H1 (cell line): ENCODE measurements at regions not wholly inside any gene's neighbourhood (a gene's known extent, or its start where the extent isn't known, plus 50 kb on each side); places are given as distances from the start of the nearest gene placed in this dataset.
"Not testable (repeated sequence)": the region's sequence is repeated elsewhere in the genome, so short reads cannot be mapped to it uniquely, and the experiment has no call there.

Experiments used
- CTCF ChIA-PET: fragments of 300-600 bp; sonication (Branson Sonifier 250); formaldehyde crosslinking; loops from one replicate; lab custom pipeline; 2021; ENCODE audit not compliant: partially characterized antibody; lab: Charles Lee
- POLR2A ChIA-PET: fragments of 300-600 bp; sonication (Branson Sonifier 250); formaldehyde crosslinking; loops from one replicate; lab custom pipeline; 2021; ENCODE audit warnings: inconsistent platforms; ENCODE audit not compliant: partially characterized antibody; lab: Charles Lee
- DNase-seq, 2 experiments: peaks; one replicate each; pipeline versions ENCODE4 v3.0.0 to v3.0.0-alpha.2; 2010 to 2022; ENCODE audit warnings: low spot score in 2 of 2, low read depth in 1 of 2, mixed read lengths in 1 of 2
- FAIRE-seq: peaks from 2 replicates; lab custom pipeline; 2011; peaks lifted over from hg19 to GRCh38; lab: Jason Lieb, UNC
- H2AFZ ChIP-seq: 2 replicates; pipeline ENCODE4 v1.8.1; 2012; ENCODE audit warnings: low read length, inconsistent platforms
- H2AK5ac ChIP-seq: 2 replicates; pipeline ENCODE4 v1.6.1; 2013; ENCODE audit warnings: low read depth, low read length
- H2BK120ac ChIP-seq: replicated peaks from 2 replicates; pipeline ENCODE3; 2013; ENCODE audit warnings: low read depth, low read length, inconsistent platforms
- H2BK12ac ChIP-seq: 2 replicates; pipeline ENCODE4 v1.6.1; 2013; ENCODE audit warnings: low read depth, low read length
- H2BK15ac ChIP-seq: 2 replicates; pipeline ENCODE4 v1.6.1; 2013; ENCODE audit warnings: low read length
- H2BK20ac ChIP-seq: 2 replicates; pipeline ENCODE4 v1.6.1; 2013; ENCODE audit warnings: low read length
- H2BK5ac ChIP-seq: 2 replicates; pipeline ENCODE4 v1.6.1; 2013; ENCODE audit warnings: low read depth, low read length
- H3K14ac ChIP-seq: 2 replicates; pipeline ENCODE4 v1.6.1; 2013; ENCODE audit warnings: inconsistent platforms; ENCODE audit not compliant: insufficient read length
- H3K18ac ChIP-seq: 2 replicates; pipeline ENCODE4 v1.6.1; 2013; ENCODE audit warnings: low read length; ENCODE audit errors: extremely low read depth
- H3K23ac ChIP-seq: 2 replicates; pipeline ENCODE4 v1.6.1; 2013; ENCODE audit warnings: inconsistent platforms; ENCODE audit not compliant: insufficient read length
- H3K23me2 ChIP-seq: 2 replicates; pipeline ENCODE4 v1.6.1; 2013; ENCODE audit warnings: low read depth, low read length
- H3K27ac ChIP-seq: 2 replicates; pipeline ENCODE4 v1.6.1; 2011; ENCODE audit warnings: low read depth, low read length, inconsistent platforms
- H3K27me3 ChIP-seq, 4 experiments: replicated peaks in 1 of 4; 1 replicate in 1 of 4; 2 replicates in 3 of 4; pipeline versions ENCODE4 v1.6.1 to v1.8.1; 2011 to 2013; ENCODE audit warnings: low read length in 3 of 4, mild to moderate bottlenecking in 3 of 4, inconsistent platforms in 2 of 4, mixed read lengths in 2 of 4, moderate library complexity in 1 of 4; ENCODE audit not compliant: control insufficient read depth in 3 of 4, insufficient read depth in 3 of 4; ENCODE audit errors: extremely low read depth in 1 of 4
- H3K36me3 ChIP-seq, 4 experiments: 2 replicates each; pipeline versions ENCODE4 v1.6.1 to v1.8.1; 2011 to 2013; ENCODE audit warnings: mild to moderate bottlenecking in 4 of 4, low read length in 3 of 4, moderate library complexity in 2 of 4, control low read depth in 1 of 4, inconsistent platforms in 1 of 4; ENCODE audit not compliant: insufficient read depth in 4 of 4, control insufficient read depth in 2 of 4
- H3K4ac ChIP-seq: replicated peaks from 2 replicates; pipeline ENCODE3; 2013; ENCODE audit warnings: low read length, low read depth, mixed read lengths, inconsistent platforms; ENCODE audit not compliant: insufficient read length
- H3K4me1 ChIP-seq, 4 experiments: replicated peaks in 1 of 4; 1 replicate in 1 of 4; 2 replicates in 3 of 4; pipeline versions ENCODE4 v1.6.1 to v1.8.1; 2011 to 2013; ENCODE audit warnings: low read length in 3 of 4, inconsistent platforms in 2 of 4, mixed read lengths in 1 of 4; ENCODE audit not compliant: insufficient read depth in 4 of 4, control insufficient read depth in 3 of 4
- H3K4me2 ChIP-seq, 2 experiments: 2 replicates each; pipeline versions ENCODE4 v1.6.1 to v1.8.1; 2011 to 2013; ENCODE audit warnings: low read depth in 2 of 2, low read length in 2 of 2, control low read depth in 1 of 2, inconsistent platforms in 1 of 2, mild to moderate bottlenecking in 1 of 2; ENCODE audit not compliant: insufficient read depth in 1 of 2
- H3K4me3 ChIP-seq, 4 experiments: fragments of 200-600, 300-600 bp in 1 of 4; sonication (generic), shearing (Covaris generic), sonication (Bioruptor Twin) in 1 of 4; 2 replicates each; pipeline versions ENCODE4 v1.5.1 to v1.8.1; 2011 to 2016; ENCODE audit warnings: low read length in 4 of 4, low read depth in 3 of 4, control low read depth in 2 of 4, inconsistent platforms in 2 of 4, mild to moderate bottlenecking in 2 of 4, mixed read lengths in 1 of 4, moderate library complexity in 1 of 4; ENCODE audit not compliant: insufficient read depth in 2 of 4; ENCODE audit errors: extremely low read depth in 1 of 4
- H3K56ac ChIP-seq: replicated peaks from 2 replicates; pipeline ENCODE3; 2013; ENCODE audit warnings: low read depth, mild to moderate bottlenecking, mixed read lengths, low read length, inconsistent platforms; ENCODE audit not compliant: insufficient read length
- H3K79me1 ChIP-seq: 2 replicates; pipeline ENCODE4 v1.6.1; 2013; ENCODE audit warnings: low read depth, low read length, control low read depth
- H3K79me2 ChIP-seq, 2 experiments: 2 replicates each; pipeline versions ENCODE4 v1.6.1 to v1.8.1; 2012 to 2013; ENCODE audit warnings: low read length in 2 of 2, mild to moderate bottlenecking in 2 of 2, inconsistent platforms in 1 of 2; ENCODE audit not compliant: insufficient read depth in 2 of 2, control insufficient read depth in 1 of 2
- H3K9ac ChIP-seq, 4 experiments: replicated peaks in 1 of 4; 1 replicate in 1 of 4; 2 replicates in 3 of 4; pipeline versions ENCODE4 v1.6.1 to v1.8.1; 2011 to 2013; ENCODE audit warnings: low read depth in 3 of 4, low read length in 3 of 4, control low read depth in 2 of 4, mild to moderate bottlenecking in 2 of 4, moderate library complexity in 2 of 4, inconsistent platforms in 1 of 4; ENCODE audit errors: extremely low read depth in 1 of 4
- H3K9me3 ChIP-seq, 2 experiments: 2 replicates each; pipeline versions ENCODE4 v1.6.1 to v1.8.1; 2012 to 2013; ENCODE audit warnings: mild to moderate bottlenecking in 2 of 2, moderate library complexity in 2 of 2, control low read depth in 1 of 2, inconsistent platforms in 1 of 2, low read depth in 1 of 2, low read length in 1 of 2, mixed read lengths in 1 of 2; ENCODE audit not compliant: insufficient read depth in 2 of 2
- H4K20me1 ChIP-seq, 2 experiments: replicated peaks in 1 of 2; 2 replicates each; pipeline versions ENCODE3 to v1.8.1; 2011 to 2013; ENCODE audit warnings: inconsistent platforms in 2 of 2, low read length in 2 of 2, mild to moderate bottlenecking in 1 of 2; ENCODE audit not compliant: insufficient read depth in 2 of 2, control insufficient read depth in 1 of 2
- H4K5ac ChIP-seq: 2 replicates; pipeline ENCODE4 v1.6.1; 2013; ENCODE audit warnings: low read length, low read depth, mixed read lengths, inconsistent platforms; ENCODE audit not compliant: insufficient read length
- H4K8ac ChIP-seq: 2 replicates; pipeline ENCODE4 v1.8.0; 2013; ENCODE audit warnings: mild to moderate bottlenecking, moderate library complexity, low read length, inconsistent platforms; ENCODE audit not compliant: insufficient read depth; ENCODE audit errors: extremely low read depth
- H4K91ac ChIP-seq: replicated peaks from 2 replicates; pipeline ENCODE3; 2013; ENCODE audit warnings: low read length, mixed read lengths, inconsistent platforms; ENCODE audit not compliant: insufficient read length
- WGBS, 2 experiments: shearing (Covaris generic) in 1 of 2; methylation state at CpG; one replicate each; pipeline versions ENCODE4 v1.1.6 to v1.1.7; 2013 to 2015; ENCODE audit warnings: low lambda C conversion rate in 2 of 2, mixed read lengths in 2 of 2, inconsistent platforms in 1 of 2, low coverage in 1 of 2, missing lambda C conversion rate in 1 of 2; ENCODE audit not compliant: insufficient replicate concordance in 2 of 2, insufficient coverage in 1 of 2, insufficient read length in 1 of 2; ENCODE audit errors: extremely low coverage in 1 of 2, missing lambda C conversion rate in 1 of 2; 5-methylcytosine and 5-hydroxymethylcytosine counted together

- H3K27ac ChIP-seq, H3K9me3 ChIP-seq, H3K4me3 ChIP-seq, H2BK20ac ChIP-seq, H3K27me3 ChIP-seq, H4K5ac ChIP-seq, H4K20me1 ChIP-seq, H2BK5ac ChIP-seq, H2AK5ac ChIP-seq, H3K4ac ChIP-seq, H2BK120ac ChIP-seq, H3K79me1 ChIP-seq, FAIRE-seq, H3K9ac ChIP-seq, H2BK12ac ChIP-seq, H2BK15ac ChIP-seq, H4K91ac ChIP-seq, H3K79me2 ChIP-seq, H3K4me1 ChIP-seq, H3K23ac ChIP-seq, H3K56ac ChIP-seq, H3K36me3 ChIP-seq, H3K14ac ChIP-seq, H3K4me2 ChIP-seq, H2AFZ ChIP-seq, H3K18ac ChIP-seq, H4K8ac ChIP-seq, POLR2A ChIA-PET, H3K23me2 ChIP-seq: not testable (repeated sequence)
- CTCF ChIA-PET = interaction anchor here (0.7 kb wide), 1 partner anchor 10 kb away, joined by 3 read pairs; no protein-coding TSS in a partner anchor
- DNase-seq = peak in 1 of 2 experiments; percentile 44
- WGBS, 2 experiments = 76% methylated on average over 10 of the region's 10 CpGs; no CpG with 5 or more reads in 1 of the 2 experiments
Observed at GRCh38 chr16:29318561-29318968, 87.9 kb downstream of the NPIPB11 start.
